H1 (cell line): ENCODE measurements at regions not wholly inside any gene's neighbourhood (a gene's known extent, or its start where the extent isn't known, plus 50 kb on each side); places are given as distances from the start of the nearest gene placed in this dataset.
A peak's percentile ranks its signal among the peaks of the same experiment; 100 is the strongest.

Experiments used
- CTCF ChIA-PET: fragments of 300-600 bp; sonication (Branson Sonifier 250); formaldehyde crosslinking; loops from one replicate; lab custom pipeline; 2021; ENCODE audit not compliant: partially characterized antibody; lab: Charles Lee
- POLR2A ChIA-PET: fragments of 300-600 bp; sonication (Branson Sonifier 250); formaldehyde crosslinking; loops from one replicate; lab custom pipeline; 2021; ENCODE audit warnings: inconsistent platforms; ENCODE audit not compliant: partially characterized antibody; lab: Charles Lee
- DNase-seq, 2 experiments: peaks; one replicate each; pipeline versions ENCODE4 v3.0.0 to v3.0.0-alpha.2; 2010 to 2022; ENCODE audit warnings: low spot score in 2 of 2, low read depth in 1 of 2, mixed read lengths in 1 of 2
- FAIRE-seq: peaks from 2 replicates; lab custom pipeline; 2011; peaks lifted over from hg19 to GRCh38; lab: Jason Lieb, UNC
- H2AFZ ChIP-seq: 2 replicates; pipeline ENCODE4 v1.8.1; 2012; ENCODE audit warnings: low read length, inconsistent platforms
- H2AK5ac ChIP-seq: 2 replicates; pipeline ENCODE4 v1.6.1; 2013; ENCODE audit warnings: low read depth, low read length
- H2BK120ac ChIP-seq: replicated peaks from 2 replicates; pipeline ENCODE3; 2013; ENCODE audit warnings: low read depth, low read length, inconsistent platforms
- H2BK12ac ChIP-seq: 2 replicates; pipeline ENCODE4 v1.6.1; 2013; ENCODE audit warnings: low read depth, low read length
- H2BK15ac ChIP-seq: 2 replicates; pipeline ENCODE4 v1.6.1; 2013; ENCODE audit warnings: low read length
- H2BK20ac ChIP-seq: 2 replicates; pipeline ENCODE4 v1.6.1; 2013; ENCODE audit warnings: low read length
- H2BK5ac ChIP-seq: 2 replicates; pipeline ENCODE4 v1.6.1; 2013; ENCODE audit warnings: low read depth, low read length
- H3K14ac ChIP-seq: 2 replicates; pipeline ENCODE4 v1.6.1; 2013; ENCODE audit warnings: inconsistent platforms; ENCODE audit not compliant: insufficient read length
- H3K18ac ChIP-seq: 2 replicates; pipeline ENCODE4 v1.6.1; 2013; ENCODE audit warnings: low read length; ENCODE audit errors: extremely low read depth
- H3K23ac ChIP-seq: 2 replicates; pipeline ENCODE4 v1.6.1; 2013; ENCODE audit warnings: inconsistent platforms; ENCODE audit not compliant: insufficient read length
- H3K23me2 ChIP-seq: 2 replicates; pipeline ENCODE4 v1.6.1; 2013; ENCODE audit warnings: low read depth, low read length
- H3K27ac ChIP-seq: 2 replicates; pipeline ENCODE4 v1.6.1; 2011; ENCODE audit warnings: low read depth, low read length, inconsistent platforms
- H3K27me3 ChIP-seq, 4 experiments: replicated peaks in 1 of 4; 1 replicate in 1 of 4; 2 replicates in 3 of 4; pipeline versions ENCODE4 v1.6.1 to v1.8.1; 2011 to 2013; ENCODE audit warnings: low read length in 3 of 4, mild to moderate bottlenecking in 3 of 4, inconsistent platforms in 2 of 4, mixed read lengths in 2 of 4, moderate library complexity in 1 of 4; ENCODE audit not compliant: control insufficient read depth in 3 of 4, insufficient read depth in 3 of 4; ENCODE audit errors: extremely low read depth in 1 of 4
- H3K36me3 ChIP-seq, 4 experiments: 2 replicates each; pipeline versions ENCODE4 v1.6.1 to v1.8.1; 2011 to 2013; ENCODE audit warnings: mild to moderate bottlenecking in 4 of 4, low read length in 3 of 4, moderate library complexity in 2 of 4, control low read depth in 1 of 4, inconsistent platforms in 1 of 4; ENCODE audit not compliant: insufficient read depth in 4 of 4, control insufficient read depth in 2 of 4
- H3K4ac ChIP-seq: replicated peaks from 2 replicates; pipeline ENCODE3; 2013; ENCODE audit warnings: low read length, low read depth, mixed read lengths, inconsistent platforms; ENCODE audit not compliant: insufficient read length
- H3K4me1 ChIP-seq, 4 experiments: replicated peaks in 1 of 4; 1 replicate in 1 of 4; 2 replicates in 3 of 4; pipeline versions ENCODE4 v1.6.1 to v1.8.1; 2011 to 2013; ENCODE audit warnings: low read length in 3 of 4, inconsistent platforms in 2 of 4, mixed read lengths in 1 of 4; ENCODE audit not compliant: insufficient read depth in 4 of 4, control insufficient read depth in 3 of 4
- H3K4me2 ChIP-seq, 2 experiments: 2 replicates each; pipeline versions ENCODE4 v1.6.1 to v1.8.1; 2011 to 2013; ENCODE audit warnings: low read depth in 2 of 2, low read length in 2 of 2, control low read depth in 1 of 2, inconsistent platforms in 1 of 2, mild to moderate bottlenecking in 1 of 2; ENCODE audit not compliant: insufficient read depth in 1 of 2
- H3K4me3 ChIP-seq, 4 experiments: fragments of 200-600, 300-600 bp in 1 of 4; sonication (generic), shearing (Covaris generic), sonication (Bioruptor Twin) in 1 of 4; 2 replicates each; pipeline versions ENCODE4 v1.5.1 to v1.8.1; 2011 to 2016; ENCODE audit warnings: low read length in 4 of 4, low read depth in 3 of 4, control low read depth in 2 of 4, inconsistent platforms in 2 of 4, mild to moderate bottlenecking in 2 of 4, mixed read lengths in 1 of 4, moderate library complexity in 1 of 4; ENCODE audit not compliant: insufficient read depth in 2 of 4; ENCODE audit errors: extremely low read depth in 1 of 4
- H3K56ac ChIP-seq: replicated peaks from 2 replicates; pipeline ENCODE3; 2013; ENCODE audit warnings: low read depth, mild to moderate bottlenecking, mixed read lengths, low read length, inconsistent platforms; ENCODE audit not compliant: insufficient read length
- H3K79me1 ChIP-seq: 2 replicates; pipeline ENCODE4 v1.6.1; 2013; ENCODE audit warnings: low read depth, low read length, control low read depth
- H3K79me2 ChIP-seq, 2 experiments: 2 replicates each; pipeline versions ENCODE4 v1.6.1 to v1.8.1; 2012 to 2013; ENCODE audit warnings: low read length in 2 of 2, mild to moderate bottlenecking in 2 of 2, inconsistent platforms in 1 of 2; ENCODE audit not compliant: insufficient read depth in 2 of 2, control insufficient read depth in 1 of 2
- H3K9ac ChIP-seq, 4 experiments: replicated peaks in 1 of 4; 1 replicate in 1 of 4; 2 replicates in 3 of 4; pipeline versions ENCODE4 v1.6.1 to v1.8.1; 2011 to 2013; ENCODE audit warnings: low read depth in 3 of 4, low read length in 3 of 4, control low read depth in 2 of 4, mild to moderate bottlenecking in 2 of 4, moderate library complexity in 2 of 4, inconsistent platforms in 1 of 4; ENCODE audit errors: extremely low read depth in 1 of 4
- H3K9me3 ChIP-seq, 2 experiments: 2 replicates each; pipeline versions ENCODE4 v1.6.1 to v1.8.1; 2012 to 2013; ENCODE audit warnings: mild to moderate bottlenecking in 2 of 2, moderate library complexity in 2 of 2, control low read depth in 1 of 2, inconsistent platforms in 1 of 2, low read depth in 1 of 2, low read length in 1 of 2, mixed read lengths in 1 of 2; ENCODE audit not compliant: insufficient read depth in 2 of 2
- H4K20me1 ChIP-seq, 2 experiments: replicated peaks in 1 of 2; 2 replicates each; pipeline versions ENCODE3 to v1.8.1; 2011 to 2013; ENCODE audit warnings: inconsistent platforms in 2 of 2, low read length in 2 of 2, mild to moderate bottlenecking in 1 of 2; ENCODE audit not compliant: insufficient read depth in 2 of 2, control insufficient read depth in 1 of 2
- H4K5ac ChIP-seq: 2 replicates; pipeline ENCODE4 v1.6.1; 2013; ENCODE audit warnings: low read length, low read depth, mixed read lengths, inconsistent platforms; ENCODE audit not compliant: insufficient read length
- H4K8ac ChIP-seq: 2 replicates; pipeline ENCODE4 v1.8.0; 2013; ENCODE audit warnings: mild to moderate bottlenecking, moderate library complexity, low read length, inconsistent platforms; ENCODE audit not compliant: insufficient read depth; ENCODE audit errors: extremely low read depth
- H4K91ac ChIP-seq: replicated peaks from 2 replicates; pipeline ENCODE3; 2013; ENCODE audit warnings: low read length, mixed read lengths, inconsistent platforms; ENCODE audit not compliant: insufficient read length
- ATF3 ChIP-seq: IDR thresholded peaks from 2 replicates; pipeline ENCODE4 v1.6.1; 2011; ENCODE audit warnings: low read depth, mild to moderate bottlenecking, low read length; ENCODE audit not compliant: insufficient read depth
- BRCA1 ChIP-seq: IDR thresholded peaks from 2 replicates; pipeline ENCODE4 v1.6.1; 2012; ENCODE audit warnings: low read depth, low read length, improper control_type of control experiment
- CHD2 ChIP-seq: IDR thresholded peaks from 2 replicates; pipeline ENCODE4 v1.6.1; 2012; ENCODE audit warnings: low read length, improper control_type of control experiment
- E2F6 ChIP-seq: IDR thresholded peaks from 2 replicates; pipeline ENCODE4 v1.6.1; 2012; ENCODE audit warnings: inconsistent platforms
- EZH2 ChIP-seq: fragments of 200-600 bp; sonication (generic); IDR thresholded peaks from 2 replicates; pipeline ENCODE4 v1.7.1; 2012; ENCODE audit warnings: low read depth, mild to moderate bottlenecking, moderate library complexity, low read length, inconsistent platforms; ENCODE audit not compliant: severe bottlenecking
- GABPA ChIP-seq: IDR thresholded peaks from 2 replicates; pipeline ENCODE4 v1.6.1; 2011; ENCODE audit warnings: mild to moderate bottlenecking, low read length, moderate library complexity, borderline replicate concordance; ENCODE audit not compliant: insufficient read depth
- GTF2F1 ChIP-seq: IDR thresholded peaks from 2 replicates; pipeline ENCODE4 v1.6.1; 2012; ENCODE audit warnings: low read depth, low read length, improper control_type of control experiment, borderline replicate concordance
- HDAC2 ChIP-seq, 2 experiments: fragments of 300-600 bp in 1 of 2; sonication (generic) in 1 of 2; IDR thresholded peaks; 2 replicates each; pipeline ENCODE4 v1.6.1; 2011 to 2012; ENCODE audit warnings: low read depth in 2 of 2, low read length in 2 of 2, mild to moderate bottlenecking in 2 of 2, moderate library complexity in 2 of 2, borderline replicate concordance in 1 of 2, inconsistent platforms in 1 of 2
- SP2 ChIP-seq: IDR thresholded peaks from 2 replicates; pipeline ENCODE4 v1.6.1; 2012; ENCODE audit warnings: mild to moderate bottlenecking, low read length, inconsistent platforms
- SP4 ChIP-seq: IDR thresholded peaks from 2 replicates; pipeline ENCODE4 v1.6.1; 2012; ENCODE audit warnings: low read length, inconsistent platforms
- USF2 ChIP-seq: IDR thresholded peaks from 2 replicates; pipeline ENCODE4 v1.6.1; 2011; ENCODE audit warnings: low read length, improper control_type of control experiment
- ZNF274 ChIP-seq: IDR thresholded peaks from 2 replicates; pipeline ENCODE4 v1.7.0; 2012; ENCODE audit warnings: low read length, borderline replicate concordance; ENCODE audit errors: extremely low read depth
- WGBS, 2 experiments: shearing (Covaris generic) in 1 of 2; methylation state at CpG; one replicate each; pipeline versions ENCODE4 v1.1.6 to v1.1.7; 2013 to 2015; ENCODE audit warnings: low lambda C conversion rate in 2 of 2, mixed read lengths in 2 of 2, inconsistent platforms in 1 of 2, low coverage in 1 of 2, missing lambda C conversion rate in 1 of 2; ENCODE audit not compliant: insufficient replicate concordance in 2 of 2, insufficient coverage in 1 of 2, insufficient read length in 1 of 2; ENCODE audit errors: extremely low coverage in 1 of 2, missing lambda C conversion rate in 1 of 2; 5-methylcytosine and 5-hydroxymethylcytosine counted together

- H4K91ac ChIP-seq, result no peak overlapping the region
- no peak overlapping the region for H3K4ac ChIP-seq
- DNase-seq, result no peak
- no peak overlapping the region for H4K8ac ChIP-seq
- H2BK15ac ChIP-seq, result no peak overlapping the region
- CTCF ChIA-PET, result no interaction called here
- no peaks in the 10 kb centered on the region for H3K79me1 ChIP-seq
- H4K20me1 ChIP-seq, result no peaks in the 10 kb centered on the region
- H3K14ac ChIP-seq, result no peak overlapping the region
- H2BK12ac ChIP-seq, result 0 out of 2 replicates have a peak overlapping the region, but pooled peaks have one; percentile 9
- no peak overlapping the region for H3K27ac ChIP-seq
- no peak overlapping the region for H2BK5ac ChIP-seq
- no peaks in the 10 kb centered on the region for H3K9me3 ChIP-seq
- no peak overlapping the region for H2BK20ac ChIP-seq
- H2AFZ ChIP-seq, result no peak overlapping the region
- no peak overlapping the region for H2AK5ac ChIP-seq
- no peak overlapping the region for H2BK120ac ChIP-seq
- H3K79me2 ChIP-seq, result no peaks in the 10 kb centered on the region
- no peaks in the 10 kb centered on the region for H3K23me2 ChIP-seq
- H3K27me3 ChIP-seq, result no peaks in the 10 kb centered on the region
- H3K9ac ChIP-seq, result no peak overlapping the region
- no peaks in the 10 kb centered on the region for H3K36me3 ChIP-seq
- H4K5ac ChIP-seq, result no peak overlapping the region
- no peak overlapping the region for H3K56ac ChIP-seq
- 87% methylated on average over 5 of the region's 5 CpGs; no CpG with 5 or more reads in 1 of the 2 experiments for WGBS, 2 experiments
- H3K4me1 ChIP-seq, result peaks cover 0 to 5% (median 2%) of the 10 kb centered on the region in 4 experiments; a peak in 5 of 7 replicates
- POLR2A ChIA-PET, result interaction anchor here (1.2 kb wide), 1 partner anchor 78 kb away, joined by 3 read pairs; no protein-coding TSS in a partner anchor
- no peak overlapping the region for H3K18ac ChIP-seq
- no peak overlapping the region for H3K23ac ChIP-seq
- H3K4me3 ChIP-seq, result no peak overlapping the region
- H3K4me2 ChIP-seq, result no peak overlapping the region
- no peak for FAIRE-seq
- TF ChIP-seq GTF2F1 (no peak), GABPA (no peak), BRCA1 (no peak), E2F6 (no peak), SP4 (no peak), EZH2 (no peak), SP2 (no peak), HDAC2 (IDR thresholded peaks at IDR 0.05; ENCODE audit: borderline replicate concordance in 1 of 2, low read depth in 2 of 2, low read length in 2 of 2) (no peak), CHD2 (no peak), ATF3 (no peak), USF2 (no peak), ZNF274 (no peak)
Observed at GRCh38 chr1:244216836-244217235, 165.8 kb downstream of the ZBTB18 start.
